ENCODE measurements at regions not wholly inside any gene's neighbourhood (a gene's known extent, or its start where the extent isn't known, plus 50 kb on each side); places are given as distances from the start of the nearest gene placed in this dataset.

GRCh38 chr6:51536728-51537127 is 550.7 kb downstream of the PKHD1 start:
- no peak for TF ChIP-seq CTCF (IDR thresholded peaks at IDR 0.05; ENCODE audit: borderline replicate concordance, control extremely low read depth, extremely low read depth, insufficient read depth, missing control alignments)
- DNase-seq (ENCODE audit: low spot score): no peak
- in situ Hi-C loops (cut with MboI; ENCODE audit: low sequenced_read_pairs, unreplicated experiment): loop anchor here (10.0 kb wide), 1 partner anchor 722 kb away; the partner anchor contains the start of gene TFAP2B

GRCh38 chr6:51541847-51542246 is 545.6 kb downstream of the PKHD1 start:
- no peak for DNase-seq (ENCODE audit: low spot score)
- in situ Hi-C loops (cut with MboI; ENCODE audit: low sequenced_read_pairs, unreplicated experiment): no loop called here
- TF ChIP-seq CTCF (IDR thresholded peaks at IDR 0.05; ENCODE audit: borderline replicate concordance, control extremely low read depth, extremely low read depth, insufficient read depth, missing control alignments): no peak

- DNase-seq (ENCODE audit: low spot score): no peak
- in situ Hi-C loops (cut with MboI; ENCODE audit: low sequenced_read_pairs, unreplicated experiment): no loop called here
- no peak for TF ChIP-seq CTCF (IDR thresholded peaks at IDR 0.05; ENCODE audit: borderline replicate concordance, control extremely low read depth, extremely low read depth, insufficient read depth, missing control alignments)
These were observed 544.9 kb downstream of the PKHD1 start for GRCh38 chr6:51542475-51542874.

GRCh38 chr6:51550243-51550642 is 537.2 kb downstream of the PKHD1 start:
- no peak for TF ChIP-seq CTCF (IDR thresholded peaks at IDR 0.05; ENCODE audit: borderline replicate concordance, control extremely low read depth, extremely low read depth, insufficient read depth, missing control alignments)
- in situ Hi-C loops (cut with MboI; ENCODE audit: low sequenced_read_pairs, unreplicated experiment): no loop called here
- no peak for DNase-seq (ENCODE audit: low spot score)

- no peak for TF ChIP-seq CTCF (IDR thresholded peaks at IDR 0.05; ENCODE audit: borderline replicate concordance, control extremely low read depth, extremely low read depth, insufficient read depth, missing control alignments)
- no peak for DNase-seq (ENCODE audit: low spot score)
- in situ Hi-C loops (cut with MboI; ENCODE audit: low sequenced_read_pairs, unreplicated experiment): no loop called here
These were observed 535.0 kb downstream of the PKHD1 start for GRCh38 chr6:51552435-51552834.

- TF ChIP-seq CTCF (IDR thresholded peaks at IDR 0.05; ENCODE audit: borderline replicate concordance, control extremely low read depth, extremely low read depth, insufficient read depth, missing control alignments): no peak
- in situ Hi-C loops (cut with MboI; ENCODE audit: low sequenced_read_pairs, unreplicated experiment): no loop called here
- no peak for DNase-seq (ENCODE audit: low spot score)
These were observed 534.0 kb downstream of the PKHD1 start for GRCh38 chr6:51553246-51554015.

Data from GM13976 (cell line).